Ovary (tissue), 3 donors: ENCODE measurements at regions not wholly inside any gene's neighbourhood (a gene's known extent, or its start where the extent isn't known, plus 50 kb on each side); places are given as distances from the start of the nearest gene placed in this dataset.

ENCODE experiments used
- CTCF ChIP-seq, 3 donors: fragments of 450-650 bp in 2 of 3; fragments of 200-600 bp in 1 of 3; IDR thresholded peaks; one replicate each; pipeline versions ENCODE4 v1.5.1 to v1.8.0; 2016 to 2022; ENCODE audit warnings: antibody characterized with exemption in 3 of 3, mild to moderate bottlenecking in 1 of 3
- EP300 ChIP-seq: sonication (generic); formaldehyde crosslinking; IDR thresholded peaks from one replicate; pipeline ENCODE4 v1.6.1; 2017; ENCODE audit warnings: antibody characterized with exemption
- POLR2A ChIP-seq: fragments of 450-650 bp; IDR thresholded peaks from one replicate; pipeline ENCODE4 v1.6.1; 2017; ENCODE audit warnings: antibody characterized with exemption, mild to moderate bottlenecking, moderate library complexity
- donor health status: DM: no; HTN: no; CAD: no.

GRCh38 chr4:153153339-153153871 lies 50.8 kb upstream of the TRIM2 start:
- TF ChIP-seq CTCF (IDR thresholded peaks at IDR 0.05) = no peak
- TF ChIP-seq EP300 = no peak
- TF ChIP-seq POLR2A = no peak
